ENCODE measurements at regions not wholly inside any gene's neighbourhood (a gene's known extent, or its start where the extent isn't known, plus 50 kb on each side); places are given as distances from the start of the nearest gene placed in this dataset.

- no peak overlapping the region for H3K27ac ChIP-seq
- no peak overlapping the region for H3K4me3 ChIP-seq
- TF ChIP-seq, protein P1, sequence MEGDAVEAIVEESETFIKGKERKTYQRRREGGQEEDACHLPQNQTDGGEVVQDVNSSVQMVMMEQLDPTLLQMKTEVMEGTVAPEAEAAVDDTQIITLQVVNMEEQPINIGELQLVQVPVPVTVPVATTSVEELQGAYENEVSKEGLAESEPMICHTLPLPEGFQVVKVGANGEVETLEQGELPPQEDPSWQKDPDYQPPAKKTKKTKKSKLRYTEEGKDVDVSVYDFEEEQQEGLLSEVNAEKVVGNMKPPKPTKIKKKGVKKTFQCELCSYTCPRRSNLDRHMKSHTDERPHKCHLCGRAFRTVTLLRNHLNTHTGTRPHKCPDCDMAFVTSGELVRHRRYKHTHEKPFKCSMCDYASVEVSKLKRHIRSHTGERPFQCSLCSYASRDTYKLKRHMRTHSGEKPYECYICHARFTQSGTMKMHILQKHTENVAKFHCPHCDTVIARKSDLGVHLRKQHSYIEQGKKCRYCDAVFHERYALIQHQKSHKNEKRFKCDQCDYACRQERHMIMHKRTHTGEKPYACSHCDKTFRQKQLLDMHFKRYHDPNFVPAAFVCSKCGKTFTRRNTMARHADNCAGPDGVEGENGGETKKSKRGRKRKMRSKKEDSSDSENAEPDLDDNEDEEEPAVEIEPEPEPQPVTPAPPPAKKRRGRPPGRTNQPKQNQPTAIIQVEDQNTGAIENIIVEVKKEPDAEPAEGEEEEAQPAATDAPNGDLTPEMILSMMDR (IDR thresholded peaks at IDR 0.05): no peak
- no peaks in the 10 kb centered on the region for H3K36me3 ChIP-seq
- intact Hi-C loops (cut with DNase I; ENCODE audit: low total_unique reads): no loop called here
- 87 to 95% (median 92%) methylated on average over 10 of the region's 10 CpGs for WGBS, 5 donors
- H3K27me3 ChIP-seq: peaks cover 0 to 22% (median 0%) of the 10 kb centered on the region in 3 donors
- peaks cover 0 to 6% (median 3%) of the 10 kb centered on the region in 4 donors for H3K9me3 ChIP-seq
- H3K4me1 ChIP-seq: no peaks in the 10 kb centered on the region
- no peak for DNase-seq
Measured at GRCh38 chr2:238989484-238989883, 141.6 kb downstream of the TWIST2 start.

GRCh38 chr2:238994432-238994831, 146.5 kb downstream of the TWIST2 start:
- Histone ChIP-seq H3K27ac (no peak overlapping the region), H3K9me3 (peaks cover 0 to 17% (median 8%) of the 10 kb centered on the region in 4 donors), H3K36me3 (no peaks in the 10 kb centered on the region), H3K4me3 (no peak overlapping the region), H3K4me1 (no peaks in the 10 kb centered on the region), H3K27me3 (peaks cover 0 to 5% (median 0%) of the 10 kb centered on the region in 3 donors)
- no peak for DNase-seq
- 92 to 98% (median 96%) methylated on average over 3 of the region's 3 CpGs for WGBS, 5 donors
- TF ChIP-seq EP300 (IDR thresholded peaks at IDR 0.05) (no peak), POLR2A (IDR thresholded peaks at IDR 0.05) (no peak), POLR2AphosphoS5 (IDR thresholded peaks at IDR 0.05) (no peak)
- TF ChIP-seq, protein P1 (IDR thresholded peaks at IDR 0.05): no peak
- intact Hi-C loops (cut with DNase I; ENCODE audit: low total_unique reads): no loop called here

- TF ChIP-seq, protein P1 (IDR thresholded peaks at IDR 0.05): no peak
- TF ChIP-seq EP300 (IDR thresholded peaks at IDR 0.05) (no peak), POLR2A (IDR thresholded peaks at IDR 0.05) (no peak), POLR2AphosphoS5 (IDR thresholded peaks at IDR 0.05) (no peak)
- intact Hi-C loops (cut with DNase I; ENCODE audit: low total_unique reads): no loop called here
- Histone ChIP-seq H3K27ac (no peak overlapping the region), H3K27me3 (peaks cover 0 to 5% (median 0%) of the 10 kb centered on the region in 3 donors), H3K9me3 (peaks cover 0 to 17% (median 8%) of the 10 kb centered on the region in 4 donors), H3K36me3 (no peaks in the 10 kb centered on the region), H3K4me1 (no peaks in the 10 kb centered on the region), H3K4me3 (no peak overlapping the region)
- DNase-seq: no peak
- 75 to 89% (median 83%) methylated on average over 3 of the region's 3 CpGs for WGBS, 5 donors
Measured at GRCh38 chr2:238994876-238995275, 147.0 kb downstream of the TWIST2 start.

GRCh38 chr2:238995634-238996033, 147.7 kb downstream of the TWIST2 start:
- 78 to 95% (median 84%) methylated on average over 1 of the region's 1 CpG for WGBS, 5 donors
- no peak overlapping the region for H3K4me3 ChIP-seq
- peaks cover 0 to 5% (median 0%) of the 10 kb centered on the region in 3 donors for H3K27me3 ChIP-seq
- no peaks in the 10 kb centered on the region for H3K4me1 ChIP-seq
- no peaks in the 10 kb centered on the region for H3K36me3 ChIP-seq
- no peak for TF ChIP-seq POLR2A (IDR thresholded peaks at IDR 0.05)
- TF ChIP-seq POLR2AphosphoS5 (IDR thresholded peaks at IDR 0.05): no peak
- TF ChIP-seq, protein P1 (IDR thresholded peaks at IDR 0.05): no peak
- TF ChIP-seq EP300 (IDR thresholded peaks at IDR 0.05): no peak
- H3K27ac ChIP-seq: no peak overlapping the region
- H3K9me3 ChIP-seq: peaks cover 0 to 17% (median 8%) of the 10 kb centered on the region in 4 donors
- DNase-seq: no peak
- intact Hi-C loops (cut with DNase I; ENCODE audit: low total_unique reads): no loop called here
